CD4-positive, alpha-beta memory T cell (primary cell): ENCODE measurements at regions not wholly inside any gene's neighbourhood (a gene's known extent, or its start where the extent isn't known, plus 50 kb on each side); places are given as distances from the start of the nearest gene placed in this dataset.

Experiments
- CTCF ChIA-PET: fragments of 350-600 bp; sonication (Branson Sonifier 250); formaldehyde crosslinking; loops from one replicate; lab custom pipeline; 2021; ENCODE audit warnings: inconsistent platforms; ENCODE audit not compliant: partially characterized antibody; lab: Charles Lee
- POLR2A ChIA-PET: fragments of 350-600 bp; sonication (Branson Sonifier 250); formaldehyde crosslinking; loops from one replicate; lab custom pipeline; 2021; ENCODE audit not compliant: partially characterized antibody; lab: Charles Lee
- DNase-seq, 5 donors: peaks; one replicate each; pipeline versions ENCODE4 v3.0.0 to v3.0.0-alpha.2; 2020 to 2022; ENCODE audit warnings: mixed read lengths in 1 of 5
- H3K27ac ChIP-seq: one replicate; pipeline ENCODE4 v1.7.0; 2013; ENCODE audit warnings: low read depth, low read length
- H3K27me3 ChIP-seq: 2 replicates; pipeline ENCODE4 v1.7.0; 2013; ENCODE audit warnings: mild to moderate bottlenecking, low read length, moderate library complexity; ENCODE audit not compliant: insufficient read depth
- H3K36me3 ChIP-seq: 2 replicates; pipeline ENCODE4 v1.7.0; 2013; ENCODE audit warnings: mild to moderate bottlenecking, low read length, moderate library complexity; ENCODE audit not compliant: insufficient read depth
- H3K4me1 ChIP-seq: 2 replicates; pipeline ENCODE4 v1.7.0; 2013; ENCODE audit warnings: mild to moderate bottlenecking, low read length, moderate library complexity; ENCODE audit not compliant: insufficient read depth
- H3K4me3 ChIP-seq, 2 donors: one replicate each; pipeline ENCODE4 v1.7.0; 2013; ENCODE audit warnings: low read length in 2 of 2, mild to moderate bottlenecking in 1 of 2
- H3K9me3 ChIP-seq, 2 donors: one replicate each; pipeline ENCODE4 v1.7.0; 2013; ENCODE audit warnings: low read length in 2 of 2, control low read depth in 1 of 2; ENCODE audit not compliant: control insufficient read depth in 1 of 2
- H3K27ac Mint-ChIP-seq, 7 donors: one replicate each; pipeline ENCODE4 v1.8.0; 2020 to 2021; ENCODE audit warnings: mixed read lengths in 7 of 7, mild to moderate bottlenecking in 6 of 7, inconsistent platforms in 3 of 7, moderate library complexity in 3 of 7
- H3K27me3 Mint-ChIP-seq, 2 donors: one replicate each; pipeline ENCODE4 v1.8.0; 2020 to 2021; ENCODE audit warnings: mixed read lengths in 2 of 2
- H3K36me3 Mint-ChIP-seq, 2 donors: one replicate each; pipeline ENCODE4 v1.8.0; 2020 to 2021; ENCODE audit warnings: mixed read lengths in 2 of 2, inconsistent platforms in 1 of 2, mild to moderate bottlenecking in 1 of 2
- H3K4me1 Mint-ChIP-seq, 4 donors: one replicate each; pipeline ENCODE4 v1.8.0; 2020 to 2021; ENCODE audit warnings: mixed read lengths in 4 of 4, mild to moderate bottlenecking in 1 of 4
- H3K4me3 Mint-ChIP-seq, 8 donors: one replicate each; pipeline ENCODE4 v1.8.0; 2020 to 2021; ENCODE audit warnings: mixed read lengths in 8 of 8, mild to moderate bottlenecking in 7 of 8, moderate library complexity in 6 of 8, inconsistent platforms in 3 of 8
- H3K9me3 Mint-ChIP-seq, 8 donors: one replicate each; pipeline ENCODE4 v1.8.0; 2020 to 2021; ENCODE audit warnings: mixed read lengths in 8 of 8, mild to moderate bottlenecking in 5 of 8, inconsistent platforms in 3 of 8, moderate library complexity in 1 of 8
- intact Hi-C: fragments of 100-400 bp; cut with micrococcal nuclease; formaldehyde crosslinking; loops from one replicate; pipeline ENCODE4 v1.15.1; 2023

GRCh38 chr11:87417951-87418350, 380.2 kb downstream of the TMEM135 start:
- Mint-ChIP-seq H3K36me3 (no peaks in the 10 kb centered on the region), H3K4me3 (no peak overlapping the region), H3K9me3 (peaks cover 0 to 2% (median 0%) of the 10 kb centered on the region in 8 donors), H3K27ac (no peak overlapping the region), H3K4me1 (no peaks in the 10 kb centered on the region), H3K27me3 (peaks cover 0 to 6% of the 10 kb centered on the region in 2 donors)
- Histone ChIP-seq H3K9me3 (no peaks in the 10 kb centered on the region), H3K27me3 (no peaks in the 10 kb centered on the region), H3K27ac (no peak overlapping the region), H3K4me3 (no peak overlapping the region), H3K4me1 (no peaks in the 10 kb centered on the region), H3K36me3 (no peaks in the 10 kb centered on the region)
- DNase-seq, result no peak
- intact Hi-C loops, result no loop called here
- CTCF ChIA-PET, result interaction anchor here (1.0 to 4.6 kb wide), 4 partner anchors 9 to 480 kb away, joined by 3 to 53 read pairs (median 8); no protein-coding TSS in a partner anchor
- POLR2A ChIA-PET, result no interaction called here

GRCh38 chr11:87405843-87406242, 368.1 kb downstream of the TMEM135 start:
- Histone ChIP-seq H3K4me1 (no peaks in the 10 kb centered on the region), H3K4me3 (no peak overlapping the region), H3K9me3 (no peaks in the 10 kb centered on the region), H3K27ac (no peak overlapping the region), H3K27me3 (no peaks in the 10 kb centered on the region), H3K36me3 (no peaks in the 10 kb centered on the region)
- no peak overlapping the region for H3K4me3 Mint-ChIP-seq
- H3K36me3 Mint-ChIP-seq, result no peaks in the 10 kb centered on the region
- no peaks in the 10 kb centered on the region for H3K4me1 Mint-ChIP-seq
- intact Hi-C loops, result no loop called here
- ChIA-PET CTCF (interaction anchor here (0.6 kb wide), 1 partner anchor 53 kb away, joined by 3 read pairs; no protein-coding TSS in a partner anchor), POLR2A (no interaction called here)
- peaks cover 0 to 4% (median 0%) of the 10 kb centered on the region in 8 donors for H3K9me3 Mint-ChIP-seq
- peaks cover 4 to 7% of the 10 kb centered on the region in 2 donors for H3K27me3 Mint-ChIP-seq
- H3K27ac Mint-ChIP-seq, result no peak overlapping the region
- DNase-seq, result no peak

- no peak overlapping the region for H3K27ac ChIP-seq
- H3K27me3 ChIP-seq, result no peaks in the 10 kb centered on the region
- no peaks in the 10 kb centered on the region for H3K36me3 Mint-ChIP-seq
- H3K4me1 Mint-ChIP-seq, result no peaks in the 10 kb centered on the region
- peaks cover 3 to 7% of the 10 kb centered on the region in 2 donors for H3K27me3 Mint-ChIP-seq
- no peaks in the 10 kb centered on the region for H3K9me3 ChIP-seq
- no peaks in the 10 kb centered on the region for H3K36me3 ChIP-seq
- DNase-seq, result no peak
- ChIA-PET POLR2A (no interaction called here), CTCF (interaction anchor here (0.6 kb wide), 1 partner anchor 53 kb away, joined by 3 read pairs; no protein-coding TSS in a partner anchor)
- H3K4me3 ChIP-seq, result no peak overlapping the region
- H3K4me3 Mint-ChIP-seq, result no peak overlapping the region
- no peak overlapping the region for H3K27ac Mint-ChIP-seq
- intact Hi-C loops, result no loop called here
- H3K4me1 ChIP-seq, result no peaks in the 10 kb centered on the region
- H3K9me3 Mint-ChIP-seq, result peaks cover 0 to 4% (median 0%) of the 10 kb centered on the region in 8 donors
These were observed 367.6 kb downstream of the TMEM135 start for GRCh38 chr11:87405356-87405755.

DNA sequence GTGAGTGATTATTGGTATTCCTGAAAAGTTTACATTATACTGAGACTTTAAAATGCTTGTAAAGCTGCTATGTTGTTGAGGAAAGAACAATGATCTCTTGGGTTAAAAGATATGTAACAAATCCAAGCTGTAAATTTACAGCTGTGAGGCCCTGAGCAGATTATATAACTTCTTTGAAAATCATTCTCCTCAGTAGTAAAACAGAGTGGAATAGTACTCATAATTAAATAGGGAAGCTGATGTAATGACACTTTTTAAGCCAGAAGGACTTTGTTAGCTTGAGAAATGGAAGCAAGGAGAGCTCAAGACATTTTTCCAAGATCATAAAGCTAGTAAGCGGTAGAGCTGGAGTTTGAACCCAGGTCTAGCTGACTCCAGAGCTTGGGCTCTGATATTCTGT, 363.9 kb downstream of the TMEM135 start:
- Mint-ChIP-seq H3K27me3 (peaks cover 4 to 8% of the 10 kb centered on the region in 2 donors), H3K27ac (no peak overlapping the region), H3K4me3 (no peak overlapping the region), H3K4me1 (no peaks in the 10 kb centered on the region), H3K9me3 (peaks cover 0 to 4% (median 0%) of the 10 kb centered on the region in 8 donors), H3K36me3 (no peaks in the 10 kb centered on the region)
- DNase-seq, result no peak
- no peaks in the 10 kb centered on the region for H3K4me1 ChIP-seq
- CTCF ChIA-PET, result interaction anchor here (0.8 to 3.4 kb wide), 2 partner anchors 19 to 477 kb away, joined by 3 to 17 read pairs; no protein-coding TSS in a partner anchor
- H3K27ac ChIP-seq, result no peak overlapping the region
- H3K4me3 ChIP-seq, result no peak overlapping the region
- POLR2A ChIA-PET, result no interaction called here
- intact Hi-C loops, result no loop called here
- H3K9me3 ChIP-seq, result no peaks in the 10 kb centered on the region
- H3K27me3 ChIP-seq, result no peaks in the 10 kb centered on the region
- no peaks in the 10 kb centered on the region for H3K36me3 ChIP-seq

- no peak overlapping the region for H3K27ac ChIP-seq
- intact Hi-C loops, result no loop called here
- POLR2A ChIA-PET, result no interaction called here
- no peaks in the 10 kb centered on the region for H3K27me3 ChIP-seq
- no peaks in the 10 kb centered on the region for H3K4me1 ChIP-seq
- CTCF ChIA-PET, result interaction anchor here (1.0 to 3.4 kb wide), 2 partner anchors 22 to 46 kb away, joined by 3 to 17 read pairs; no protein-coding TSS in a partner anchor
- no peak overlapping the region for H3K4me3 Mint-ChIP-seq
- H3K4me1 Mint-ChIP-seq, result no peaks in the 10 kb centered on the region
- peaks cover 0 to 2% (median 0%) of the 10 kb centered on the region in 8 donors for H3K9me3 Mint-ChIP-seq
- no peaks in the 10 kb centered on the region for H3K9me3 ChIP-seq
- no peaks in the 10 kb centered on the region for H3K36me3 ChIP-seq
- H3K27me3 Mint-ChIP-seq, result peaks cover 1 to 5% of the 10 kb centered on the region in 2 donors
- H3K27ac Mint-ChIP-seq, result no peak overlapping the region
- H3K36me3 Mint-ChIP-seq, result no peaks in the 10 kb centered on the region
- H3K4me3 ChIP-seq, result no peak overlapping the region
- DNase-seq, result no peak
These were observed 361.6 kb downstream of the TMEM135 start for GRCh38 chr11:87399341-87399740.

DNA sequence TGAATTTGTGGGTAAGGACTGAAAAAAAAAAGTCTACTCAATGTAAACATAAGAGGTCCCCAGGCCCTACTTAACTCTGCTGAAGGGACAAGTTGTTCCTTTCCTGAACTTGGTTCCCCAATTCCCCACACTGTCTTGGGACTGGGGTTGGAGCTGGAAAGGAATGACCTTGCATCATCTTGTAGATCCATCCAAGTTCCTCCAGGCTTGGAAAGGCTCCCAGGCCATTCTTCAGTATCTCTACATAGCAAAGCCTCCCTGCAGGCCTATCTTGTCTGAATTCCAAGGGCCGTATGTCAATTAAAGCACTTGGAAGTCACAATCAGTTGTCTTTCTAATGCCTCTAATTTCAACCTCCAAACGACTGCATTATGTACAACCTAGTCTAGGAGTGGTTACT, 361.2 kb downstream of the TMEM135 start:
- CTCF ChIA-PET, result interaction anchor here (1.0 to 3.4 kb wide), 2 partner anchors 22 to 46 kb away, joined by 3 to 17 read pairs; no protein-coding TSS in a partner anchor
- Histone ChIP-seq H3K9me3 (no peaks in the 10 kb centered on the region), H3K36me3 (no peaks in the 10 kb centered on the region), H3K4me1 (no peaks in the 10 kb centered on the region), H3K27me3 (no peaks in the 10 kb centered on the region), H3K27ac (no peak overlapping the region), H3K4me3 (no peak overlapping the region)
- POLR2A ChIA-PET, result no interaction called here
- intact Hi-C loops, result no loop called here
- H3K4me3 Mint-ChIP-seq, result no peak overlapping the region
- no peak overlapping the region for H3K27ac Mint-ChIP-seq
- DNase-seq, result no peak
- H3K36me3 Mint-ChIP-seq, result no peaks in the 10 kb centered on the region
- peaks cover 1 to 5% of the 10 kb centered on the region in 2 donors for H3K27me3 Mint-ChIP-seq
- no peaks in the 10 kb centered on the region for H3K4me1 Mint-ChIP-seq
- H3K9me3 Mint-ChIP-seq, result peaks cover 0 to 2% (median 0%) of the 10 kb centered on the region in 8 donors

DNA sequence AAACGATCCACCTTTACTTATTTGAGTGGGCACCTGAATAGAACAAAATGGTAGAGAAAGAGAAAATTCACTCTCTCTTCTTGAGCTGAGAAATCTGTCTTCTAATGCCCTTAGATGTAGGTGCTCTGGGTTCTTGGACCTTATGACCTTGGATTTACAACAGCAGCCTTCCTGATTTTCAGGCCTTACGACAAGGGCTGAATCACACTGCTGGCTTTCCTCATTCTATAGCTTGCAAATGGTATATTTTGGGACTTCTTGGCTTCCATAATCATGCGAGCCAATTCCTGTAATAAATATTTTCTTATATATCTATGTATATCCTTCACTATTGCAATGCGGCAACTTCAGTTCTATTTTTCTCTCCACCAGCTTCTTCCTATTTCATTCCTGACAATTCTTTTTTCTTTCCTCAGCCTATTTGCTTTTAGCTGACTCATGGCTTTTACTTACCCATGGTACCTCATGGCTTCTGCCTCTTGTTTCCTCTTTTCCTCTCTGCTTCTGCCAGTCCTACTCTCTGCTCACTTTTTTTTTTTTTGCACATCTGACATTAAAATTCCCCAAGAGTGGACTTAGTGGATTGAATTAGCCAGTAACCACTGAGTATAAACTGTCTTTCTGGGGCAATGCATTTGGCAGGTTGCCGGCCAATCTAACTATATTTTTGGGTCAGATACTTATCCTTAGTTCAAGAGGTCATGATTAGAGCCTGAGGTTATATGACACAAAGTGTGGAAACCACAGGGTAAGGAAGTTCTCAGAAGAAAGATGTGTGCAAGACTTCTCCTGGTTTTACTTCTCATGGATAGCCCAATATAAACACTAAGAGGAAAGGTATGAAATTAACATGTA, 359.5 kb downstream of the TMEM135 start:
- Mint-ChIP-seq H3K36me3 (no peaks in the 10 kb centered on the region), H3K27ac (no peak overlapping the region), H3K9me3 (peaks cover 0 to 2% (median 0%) of the 10 kb centered on the region in 8 donors), H3K27me3 (peaks cover 1 to 5% of the 10 kb centered on the region in 2 donors), H3K4me3 (no peak overlapping the region), H3K4me1 (no peaks in the 10 kb centered on the region)
- no peak overlapping the region for H3K27ac ChIP-seq
- no peaks in the 10 kb centered on the region for H3K9me3 ChIP-seq
- no peaks in the 10 kb centered on the region for H3K27me3 ChIP-seq
- H3K36me3 ChIP-seq, result no peaks in the 10 kb centered on the region
- ChIA-PET POLR2A (no interaction called here), CTCF (interaction anchor here (1.4 kb wide), 1 partner anchor 24 kb away, joined by 6 read pairs; no protein-coding TSS in a partner anchor)
- no peak for DNase-seq
- intact Hi-C loops, result no loop called here
- no peak overlapping the region for H3K4me3 ChIP-seq
- H3K4me1 ChIP-seq, result no peaks in the 10 kb centered on the region
